Superior temporal gyrus (tissue), 1 donor: ENCODE measurements at regions not wholly inside any gene's neighbourhood (a gene's known extent, or its start where the extent isn't known, plus 50 kb on each side); places are given as distances from the start of the nearest gene placed in this dataset.

Experiments used
- DNase-seq: peaks from one replicate; pipeline ENCODE4 v3.0.0-alpha.2; 2016; ENCODE audit errors: extremely low spot score

GRCh38 chr20:39234520-39235095 lies 272.5 kb downstream of the DHX35 start:
- no peak for DNase-seq

GRCh38 chr20:39233755-39234154 lies 271.6 kb downstream of the DHX35 start:
- DNase-seq: no peak

DNA sequence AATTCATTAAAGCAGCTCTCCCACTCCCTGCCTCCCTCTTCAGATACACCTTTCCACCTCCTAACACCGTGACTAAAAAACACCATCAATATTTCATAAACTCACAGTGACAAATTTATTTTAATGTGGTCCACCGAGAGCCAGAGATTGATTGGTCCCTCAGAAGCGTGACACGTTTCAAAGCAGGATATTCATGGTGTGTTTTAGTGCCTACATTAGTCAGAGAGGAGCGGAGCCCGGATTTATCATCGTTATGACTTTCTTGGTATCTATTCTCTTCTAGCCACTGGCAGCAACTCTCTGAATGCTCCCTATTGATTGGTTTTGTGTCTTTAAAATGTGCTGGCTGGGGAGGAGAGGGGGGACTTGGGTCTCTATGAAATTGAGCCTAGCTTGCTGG lies 265.3 kb downstream of the DHX35 start:
- no peak for DNase-seq

GRCh38 chr20:39225978-39226377 lies 263.8 kb downstream of the DHX35 start:
- DNase-seq: no peak

GRCh38 chr20:39225536-39225935 lies 263.4 kb downstream of the DHX35 start:
- DNase-seq: no peak

DNA sequence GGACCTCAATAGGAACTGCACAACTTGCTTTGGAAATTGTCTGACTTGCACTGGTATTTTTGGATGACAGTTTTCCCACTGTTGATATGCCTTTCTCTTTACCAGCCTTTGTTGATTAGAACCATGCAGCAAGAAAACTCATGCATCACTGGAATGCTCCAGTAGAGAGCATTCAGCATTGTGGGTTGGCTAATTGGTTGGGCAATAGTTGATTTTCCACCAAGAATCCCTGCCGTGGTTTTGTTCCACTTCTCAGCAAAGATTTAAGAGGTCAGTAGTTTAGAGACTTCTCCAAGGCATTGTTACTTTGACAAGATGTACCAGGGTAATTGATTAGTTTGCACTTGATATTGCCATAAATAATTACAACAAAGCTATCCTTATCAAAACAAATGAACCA lies 260.0 kb downstream of the DHX35 start:
- DNase-seq: no peak

GRCh38 chr20:39216195-39216594 lies 254.1 kb downstream of the DHX35 start:
- no peak for DNase-seq

DNA sequence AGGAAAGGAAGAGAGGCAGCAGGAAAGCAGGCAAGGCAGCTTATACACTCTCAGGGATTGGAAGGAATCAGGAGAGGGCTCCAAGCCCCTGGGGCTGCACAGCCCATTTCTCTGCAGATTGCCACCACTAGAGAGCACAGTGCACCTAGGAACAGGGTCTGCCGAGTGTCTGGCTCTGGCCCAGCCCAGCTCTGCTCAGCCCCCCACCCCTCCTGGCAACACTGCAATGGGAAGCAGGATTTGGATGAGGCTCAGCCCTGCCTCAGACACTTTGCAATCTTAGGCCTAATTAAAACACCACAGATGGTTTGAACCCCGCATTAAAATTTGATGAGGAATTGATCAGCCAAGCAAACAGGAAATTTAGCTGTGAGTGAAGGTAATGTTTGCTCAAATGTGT lies 252.7 kb downstream of the DHX35 start:
- DNase-seq: no peak

DNA sequence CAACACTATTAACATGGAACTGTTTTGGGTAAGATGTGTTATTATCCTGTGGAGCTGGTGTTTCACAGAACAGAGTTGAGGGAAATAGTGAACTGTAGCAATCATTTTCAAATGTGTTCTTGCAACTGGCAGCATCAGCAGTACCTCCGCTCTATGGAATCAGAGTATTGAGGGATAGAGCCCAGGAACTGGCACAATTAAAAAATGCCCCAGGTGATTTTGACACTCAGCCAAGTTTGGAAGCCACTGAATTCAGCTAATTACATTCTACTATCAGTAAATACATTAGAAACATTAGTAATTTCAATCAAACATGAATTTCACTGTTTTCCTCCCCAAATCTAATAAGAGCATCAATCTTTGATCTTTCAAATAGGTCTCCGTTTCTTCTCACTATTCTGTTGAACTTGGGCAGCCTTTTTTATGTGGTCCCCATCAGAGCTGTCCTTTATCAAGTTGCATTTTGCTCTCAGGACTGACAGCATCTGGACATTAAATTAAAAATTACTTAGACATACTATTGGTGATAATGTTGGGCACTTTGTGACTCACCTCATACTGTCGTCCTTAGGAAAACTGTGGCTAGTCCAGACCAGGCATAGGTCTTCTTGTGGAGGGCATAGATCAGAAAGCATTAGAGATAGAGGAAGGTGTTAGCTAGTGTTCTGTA lies 251.5 kb downstream of the DHX35 start:
- DNase-seq: no peak

GRCh38 chr20:39211060-39211748 lies 249.1 kb downstream of the DHX35 start:
- no peak for DNase-seq

- no peak for DNase-seq
Measured at GRCh38 chr20:39210341-39211036, 248.3 kb downstream of the DHX35 start.

GRCh38 chr20:39206899-39207564 lies 244.9 kb downstream of the DHX35 start:
- no peak for DNase-seq

GRCh38 chr20:39195582-39196021 lies 233.5 kb downstream of the DHX35 start:
- no peak for DNase-seq

GRCh38 chr20:39190666-39191570 lies 228.8 kb downstream of the DHX35 start:
- no peak for DNase-seq

GRCh38 chr20:39188266-39188765 lies 226.2 kb downstream of the DHX35 start:
- no peak for DNase-seq

GRCh38 chr20:39181490-39181889 lies 219.3 kb downstream of the DHX35 start:
- no peak for DNase-seq

DNA sequence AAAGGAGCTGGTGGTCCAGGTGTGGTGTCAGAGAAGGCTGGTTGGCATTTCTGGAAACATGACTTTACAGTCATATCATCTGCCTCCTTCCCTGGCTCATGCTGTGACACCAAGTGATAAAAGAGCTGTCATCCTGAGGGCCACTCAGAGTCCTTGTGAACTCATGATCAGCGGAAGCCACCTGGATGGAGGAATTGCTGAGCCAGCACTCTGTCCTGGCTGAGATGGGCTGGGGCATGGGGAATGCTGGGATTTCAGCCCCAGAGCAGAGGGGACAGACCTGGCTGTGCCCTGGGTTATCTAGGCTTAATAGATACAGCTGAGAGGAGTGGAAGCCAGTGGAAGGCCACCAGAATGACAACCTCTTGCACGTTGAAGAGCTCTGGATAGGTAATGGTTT lies 214.3 kb downstream of the DHX35 start:
- DNase-seq: no peak

DNA sequence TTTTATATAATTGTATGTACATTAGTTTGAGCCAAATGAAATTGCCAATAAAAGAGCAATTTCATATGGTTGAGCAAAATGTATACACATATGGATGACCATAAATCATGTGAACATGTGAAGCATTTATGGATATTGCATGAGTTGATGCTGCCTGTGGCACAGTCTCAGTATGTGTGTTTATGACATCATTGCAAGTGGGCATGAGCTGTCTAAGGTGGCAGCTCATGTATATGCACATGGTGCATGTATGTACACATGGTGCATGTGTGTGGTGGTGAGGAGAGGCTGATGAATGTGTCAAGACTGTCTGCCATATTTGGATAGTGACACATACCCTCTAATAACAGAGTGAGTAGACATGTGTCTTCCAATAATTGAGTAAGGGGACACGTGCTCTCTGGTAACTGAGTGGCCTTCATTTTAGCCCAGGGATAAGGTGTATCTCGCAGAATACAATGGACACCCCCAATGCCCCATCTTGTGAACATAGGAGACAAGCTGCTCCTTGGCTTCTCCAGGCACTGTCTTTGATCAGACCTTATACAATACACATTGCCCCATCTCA lies 208.8 kb downstream of the DHX35 start:
- no peak for DNase-seq

DNA sequence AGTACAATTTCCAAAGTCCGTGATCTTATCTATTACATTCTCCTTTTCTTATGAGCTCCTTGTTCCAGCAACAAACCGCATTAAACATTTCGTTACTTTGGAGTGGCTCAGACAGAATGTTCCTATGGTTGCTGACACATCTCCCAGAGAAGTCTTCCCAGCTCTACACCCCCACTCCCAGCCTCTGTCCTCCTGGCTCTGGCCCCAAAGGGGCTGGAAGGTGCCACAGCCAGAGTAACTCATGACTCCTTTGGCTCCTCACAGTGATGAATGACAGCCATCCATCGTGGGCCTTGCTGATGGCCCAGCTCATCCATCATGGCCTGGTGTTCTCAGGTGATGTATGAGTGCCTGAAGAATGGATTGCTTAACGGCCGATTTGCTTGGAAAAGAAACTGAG lies 203.0 kb downstream of the DHX35 start:
- no peak for DNase-seq

GRCh38 chr20:39164642-39165041 lies 202.5 kb downstream of the DHX35 start:
- no peak for DNase-seq
